ENCODE measurements at regions not wholly inside any gene's neighbourhood (a gene's known extent, or its start where the extent isn't known, plus 50 kb on each side); places are given as distances from the start of the nearest gene placed in this dataset.

- TF ChIP-seq, protein P1, sequence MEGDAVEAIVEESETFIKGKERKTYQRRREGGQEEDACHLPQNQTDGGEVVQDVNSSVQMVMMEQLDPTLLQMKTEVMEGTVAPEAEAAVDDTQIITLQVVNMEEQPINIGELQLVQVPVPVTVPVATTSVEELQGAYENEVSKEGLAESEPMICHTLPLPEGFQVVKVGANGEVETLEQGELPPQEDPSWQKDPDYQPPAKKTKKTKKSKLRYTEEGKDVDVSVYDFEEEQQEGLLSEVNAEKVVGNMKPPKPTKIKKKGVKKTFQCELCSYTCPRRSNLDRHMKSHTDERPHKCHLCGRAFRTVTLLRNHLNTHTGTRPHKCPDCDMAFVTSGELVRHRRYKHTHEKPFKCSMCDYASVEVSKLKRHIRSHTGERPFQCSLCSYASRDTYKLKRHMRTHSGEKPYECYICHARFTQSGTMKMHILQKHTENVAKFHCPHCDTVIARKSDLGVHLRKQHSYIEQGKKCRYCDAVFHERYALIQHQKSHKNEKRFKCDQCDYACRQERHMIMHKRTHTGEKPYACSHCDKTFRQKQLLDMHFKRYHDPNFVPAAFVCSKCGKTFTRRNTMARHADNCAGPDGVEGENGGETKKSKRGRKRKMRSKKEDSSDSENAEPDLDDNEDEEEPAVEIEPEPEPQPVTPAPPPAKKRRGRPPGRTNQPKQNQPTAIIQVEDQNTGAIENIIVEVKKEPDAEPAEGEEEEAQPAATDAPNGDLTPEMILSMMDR (IDR thresholded peaks at IDR 0.05; ENCODE audit: low read depth, low read length): no peak
- TF ChIP-seq POLR2A (IDR thresholded peaks at IDR 0.05; ENCODE audit: extremely low read depth, insufficient read length) (no peak), MYC (IDR thresholded peaks at IDR 0.05; ENCODE audit: low read depth, low read length) (no peak)
Observed at GRCh38 chr11:134636071-134636470, 224.0 kb upstream of the B3GAT1 start.

All from NB4 (cell line).